ENCODE measurements at regions not wholly inside any gene's neighbourhood (a gene's known extent, or its start where the extent isn't known, plus 50 kb on each side); places are given as distances from the start of the nearest gene placed in this dataset.
A peak's percentile ranks its signal among the peaks of the same experiment; 100 is the strongest.

DNA sequence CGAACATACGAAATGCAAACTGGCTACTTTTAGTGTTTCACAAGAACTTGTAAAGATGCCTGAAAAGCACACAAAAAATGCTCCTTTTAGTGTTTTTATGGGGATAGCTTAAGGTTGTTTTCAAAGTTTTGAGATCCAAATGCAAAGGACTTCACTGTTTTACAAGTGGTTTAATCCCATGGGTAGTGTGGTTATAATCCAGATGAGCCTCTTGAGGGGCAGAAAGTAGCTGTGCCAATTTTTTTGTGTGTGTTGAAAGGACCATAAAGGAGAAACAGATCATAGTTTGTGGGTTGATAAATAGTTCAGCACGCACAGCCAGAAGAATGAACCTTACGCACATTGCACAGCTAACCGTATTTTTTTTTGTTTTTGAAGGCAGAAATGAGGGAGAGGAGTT lies 126.9 kb upstream of the GIMD1 start:
- peaks cover 8% of the 10 kb centered on the region for H3K4me1 Mint-ChIP-seq
- DNase-seq (ENCODE audit: low spot score) (no peak), ATAC-seq (no peak)
- H3K9me3 Mint-ChIP-seq: peaks cover 2% of the 10 kb centered on the region; the same call in 1 of the 3 replicates
- peaks cover 5% of the 10 kb centered on the region; the same call in 1 of the 2 replicates for H3K9me2 ChIP-seq (ENCODE audit: insufficient read depth)
- H3K27ac ChIP-seq (ENCODE audit: low read depth): no peak overlapping the region
- H3K4me3 Mint-ChIP-seq: no peak overlapping the region
- H3K36me3 Mint-ChIP-seq (ENCODE audit: low read depth): no peaks in the 10 kb centered on the region
- peak overlapping the region; percentile 72; the same call in 1 of the 2 replicates for H2AFZ ChIP-seq
- no peaks in the 10 kb centered on the region for H3K27me3 Mint-ChIP-seq (ENCODE audit: insufficient read depth, low read depth, poor library complexity)
- no peaks in the 10 kb centered on the region for H4K20me1 ChIP-seq (replicated peaks; ENCODE audit: insufficient read depth)
- no peaks in the 10 kb centered on the region for H3K36me3 ChIP-seq (ENCODE audit: insufficient read depth)
- TF ChIP-seq, protein P1, sequence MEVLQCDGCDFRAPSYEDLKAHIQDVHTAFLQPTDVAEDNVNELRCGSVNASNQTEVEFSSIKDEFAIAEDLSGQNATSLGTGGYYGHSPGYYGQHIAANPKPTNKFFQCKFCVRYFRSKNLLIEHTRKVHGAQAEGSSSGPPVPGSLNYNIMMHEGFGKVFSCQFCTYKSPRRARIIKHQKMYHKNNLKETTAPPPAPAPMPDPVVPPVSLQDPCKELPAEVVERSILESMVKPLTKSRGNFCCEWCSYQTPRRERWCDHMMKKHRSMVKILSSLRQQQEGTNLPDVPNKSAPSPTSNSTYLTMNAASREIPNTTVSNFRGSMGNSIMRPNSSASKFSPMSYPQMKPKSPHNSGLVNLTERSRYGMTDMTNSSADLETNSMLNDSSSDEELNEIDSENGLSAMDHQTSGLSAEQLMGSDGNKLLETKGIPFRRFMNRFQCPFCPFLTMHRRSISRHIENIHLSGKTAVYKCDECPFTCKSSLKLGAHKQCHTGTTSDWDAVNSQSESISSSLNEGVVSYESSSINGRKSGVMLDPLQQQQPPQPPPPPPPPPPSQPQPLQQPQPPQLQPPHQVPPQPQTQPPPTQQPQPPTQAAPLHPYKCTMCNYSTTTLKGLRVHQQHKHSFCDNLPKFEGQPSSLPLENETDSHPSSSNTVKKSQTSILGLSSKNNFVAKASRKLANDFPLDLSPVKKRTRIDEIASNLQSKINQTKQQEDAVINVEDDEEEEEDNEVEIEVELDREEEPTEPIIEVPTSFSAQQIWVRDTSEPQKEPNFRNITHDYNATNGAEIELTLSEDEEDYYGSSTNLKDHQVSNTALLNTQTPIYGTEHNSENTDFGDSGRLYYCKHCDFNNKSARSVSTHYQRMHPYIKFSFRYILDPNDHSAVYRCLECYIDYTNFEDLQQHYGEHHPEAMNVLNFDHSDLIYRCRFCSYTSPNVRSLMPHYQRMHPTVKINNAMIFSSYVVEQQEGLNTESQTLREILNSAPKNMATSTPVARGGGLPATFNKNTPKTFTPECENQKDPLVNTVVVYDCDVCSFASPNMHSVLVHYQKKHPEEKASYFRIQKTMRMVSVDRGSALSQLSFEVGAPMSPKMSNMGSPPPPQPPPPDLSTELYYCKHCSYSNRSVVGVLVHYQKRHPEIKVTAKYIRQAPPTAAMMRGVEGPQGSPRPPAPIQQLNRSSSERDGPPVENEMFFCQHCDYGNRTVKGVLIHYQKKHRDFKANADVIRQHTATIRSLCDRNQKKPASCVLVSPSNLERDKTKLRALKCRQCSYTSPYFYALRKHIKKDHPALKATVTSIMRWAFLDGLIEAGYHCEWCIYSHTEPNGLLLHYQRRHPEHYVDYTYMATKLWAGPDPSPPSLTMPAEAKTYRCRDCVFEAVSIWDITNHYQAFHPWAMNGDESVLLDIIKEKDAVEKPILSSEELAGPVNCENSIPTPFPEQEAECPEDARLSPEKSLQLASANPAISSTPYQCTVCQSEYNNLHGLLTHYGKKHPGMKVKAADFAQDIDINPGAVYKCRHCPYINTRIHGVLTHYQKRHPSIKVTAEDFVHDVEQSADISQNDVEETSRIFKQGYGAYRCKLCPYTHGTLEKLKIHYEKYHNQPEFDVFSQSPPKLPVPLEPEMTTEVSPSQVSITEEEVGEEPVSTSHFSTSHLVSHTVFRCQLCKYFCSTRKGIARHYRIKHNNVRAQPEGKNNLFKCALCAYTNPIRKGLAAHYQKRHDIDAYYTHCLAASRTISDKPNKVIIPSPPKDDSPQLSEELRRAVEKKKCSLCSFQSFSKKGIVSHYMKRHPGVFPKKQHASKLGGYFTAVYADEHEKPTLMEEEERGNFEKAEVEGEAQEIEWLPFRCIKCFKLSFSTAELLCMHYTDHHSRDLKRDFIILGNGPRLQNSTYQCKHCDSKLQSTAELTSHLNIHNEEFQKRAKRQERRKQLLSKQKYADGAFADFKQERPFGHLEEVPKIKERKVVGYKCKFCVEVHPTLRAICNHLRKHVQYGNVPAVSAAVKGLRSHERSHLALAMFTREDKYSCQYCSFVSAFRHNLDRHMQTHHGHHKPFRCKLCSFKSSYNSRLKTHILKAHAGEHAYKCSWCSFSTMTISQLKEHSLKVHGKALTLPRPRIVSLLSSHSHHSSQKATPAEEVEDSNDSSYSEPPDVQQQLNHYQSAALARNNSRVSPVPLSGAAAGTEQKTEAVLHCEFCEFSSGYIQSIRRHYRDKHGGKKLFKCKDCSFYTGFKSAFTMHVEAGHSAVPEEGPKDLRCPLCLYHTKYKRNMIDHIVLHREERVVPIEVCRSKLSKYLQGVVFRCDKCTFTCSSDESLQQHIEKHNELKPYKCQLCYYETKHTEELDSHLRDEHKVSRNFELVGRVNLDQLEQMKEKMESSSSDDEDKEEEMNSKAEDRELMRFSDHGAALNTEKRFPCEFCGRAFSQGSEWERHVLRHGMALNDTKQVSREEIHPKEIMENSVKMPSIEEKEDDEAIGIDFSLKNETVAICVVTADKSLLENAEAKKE (CRISPR knock-in tag; IDR thresholded peaks at IDR 0.05): no peak
- TF ChIP-seq POLR2AphosphoS5 (IDR thresholded peaks at IDR 0.05; ENCODE audit: low read depth) (no peak), EZH2 (IDR thresholded peaks at IDR 0.05; ENCODE audit: low read depth, unreplicated experiment) (no peak), ZNF114 (CRISPR knock-in tag; IDR thresholded peaks at IDR 0.05) (no peak), JUNB (IDR thresholded peaks at IDR 0.05; ENCODE audit: unreplicated experiment) (no peak), CREB1 (CRISPR knock-in tag; IDR thresholded peaks at IDR 0.05; ENCODE audit: low read depth) (no peak), ZNF331 (CRISPR knock-in tag; IDR thresholded peaks at IDR 0.05; ENCODE audit: low read depth) (no peak), STAT1 (IDR thresholded peaks at IDR 0.05; ENCODE audit: unreplicated experiment) (no peak), EZH2phosphoT487 (IDR thresholded peaks at IDR 0.05; ENCODE audit: unreplicated experiment) (no peak), NANOG (IDR thresholded peaks at IDR 0.05; ENCODE audit: borderline replicate concordance) (no peak)
- TF ChIP-seq, protein P2, sequence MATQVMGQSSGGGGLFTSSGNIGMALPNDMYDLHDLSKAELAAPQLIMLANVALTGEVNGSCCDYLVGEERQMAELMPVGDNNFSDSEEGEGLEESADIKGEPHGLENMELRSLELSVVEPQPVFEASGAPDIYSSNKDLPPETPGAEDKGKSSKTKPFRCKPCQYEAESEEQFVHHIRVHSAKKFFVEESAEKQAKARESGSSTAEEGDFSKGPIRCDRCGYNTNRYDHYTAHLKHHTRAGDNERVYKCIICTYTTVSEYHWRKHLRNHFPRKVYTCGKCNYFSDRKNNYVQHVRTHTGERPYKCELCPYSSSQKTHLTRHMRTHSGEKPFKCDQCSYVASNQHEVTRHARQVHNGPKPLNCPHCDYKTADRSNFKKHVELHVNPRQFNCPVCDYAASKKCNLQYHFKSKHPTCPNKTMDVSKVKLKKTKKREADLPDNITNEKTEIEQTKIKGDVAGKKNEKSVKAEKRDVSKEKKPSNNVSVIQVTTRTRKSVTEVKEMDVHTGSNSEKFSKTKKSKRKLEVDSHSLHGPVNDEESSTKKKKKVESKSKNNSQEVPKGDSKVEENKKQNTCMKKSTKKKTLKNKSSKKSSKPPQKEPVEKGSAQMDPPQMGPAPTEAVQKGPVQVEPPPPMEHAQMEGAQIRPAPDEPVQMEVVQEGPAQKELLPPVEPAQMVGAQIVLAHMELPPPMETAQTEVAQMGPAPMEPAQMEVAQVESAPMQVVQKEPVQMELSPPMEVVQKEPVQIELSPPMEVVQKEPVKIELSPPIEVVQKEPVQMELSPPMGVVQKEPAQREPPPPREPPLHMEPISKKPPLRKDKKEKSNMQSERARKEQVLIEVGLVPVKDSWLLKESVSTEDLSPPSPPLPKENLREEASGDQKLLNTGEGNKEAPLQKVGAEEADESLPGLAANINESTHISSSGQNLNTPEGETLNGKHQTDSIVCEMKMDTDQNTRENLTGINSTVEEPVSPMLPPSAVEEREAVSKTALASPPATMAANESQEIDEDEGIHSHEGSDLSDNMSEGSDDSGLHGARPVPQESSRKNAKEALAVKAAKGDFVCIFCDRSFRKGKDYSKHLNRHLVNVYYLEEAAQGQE (IDR thresholded peaks at IDR 0.05; ENCODE audit: unreplicated experiment): no peak
- TF ChIP-seq, protein P3, sequence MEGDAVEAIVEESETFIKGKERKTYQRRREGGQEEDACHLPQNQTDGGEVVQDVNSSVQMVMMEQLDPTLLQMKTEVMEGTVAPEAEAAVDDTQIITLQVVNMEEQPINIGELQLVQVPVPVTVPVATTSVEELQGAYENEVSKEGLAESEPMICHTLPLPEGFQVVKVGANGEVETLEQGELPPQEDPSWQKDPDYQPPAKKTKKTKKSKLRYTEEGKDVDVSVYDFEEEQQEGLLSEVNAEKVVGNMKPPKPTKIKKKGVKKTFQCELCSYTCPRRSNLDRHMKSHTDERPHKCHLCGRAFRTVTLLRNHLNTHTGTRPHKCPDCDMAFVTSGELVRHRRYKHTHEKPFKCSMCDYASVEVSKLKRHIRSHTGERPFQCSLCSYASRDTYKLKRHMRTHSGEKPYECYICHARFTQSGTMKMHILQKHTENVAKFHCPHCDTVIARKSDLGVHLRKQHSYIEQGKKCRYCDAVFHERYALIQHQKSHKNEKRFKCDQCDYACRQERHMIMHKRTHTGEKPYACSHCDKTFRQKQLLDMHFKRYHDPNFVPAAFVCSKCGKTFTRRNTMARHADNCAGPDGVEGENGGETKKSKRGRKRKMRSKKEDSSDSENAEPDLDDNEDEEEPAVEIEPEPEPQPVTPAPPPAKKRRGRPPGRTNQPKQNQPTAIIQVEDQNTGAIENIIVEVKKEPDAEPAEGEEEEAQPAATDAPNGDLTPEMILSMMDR (conservative IDR thresholded peaks at IDR 0.05; ENCODE audit: low read depth in 2 of 2): no peak
- TF ChIP-seq, protein P4, sequence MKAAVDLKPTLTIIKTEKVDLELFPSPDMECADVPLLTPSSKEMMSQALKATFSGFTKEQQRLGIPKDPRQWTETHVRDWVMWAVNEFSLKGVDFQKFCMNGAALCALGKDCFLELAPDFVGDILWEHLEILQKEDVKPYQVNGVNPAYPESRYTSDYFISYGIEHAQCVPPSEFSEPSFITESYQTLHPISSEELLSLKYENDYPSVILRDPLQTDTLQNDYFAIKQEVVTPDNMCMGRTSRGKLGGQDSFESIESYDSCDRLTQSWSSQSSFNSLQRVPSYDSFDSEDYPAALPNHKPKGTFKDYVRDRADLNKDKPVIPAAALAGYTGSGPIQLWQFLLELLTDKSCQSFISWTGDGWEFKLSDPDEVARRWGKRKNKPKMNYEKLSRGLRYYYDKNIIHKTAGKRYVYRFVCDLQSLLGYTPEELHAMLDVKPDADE (IDR thresholded peaks at IDR 0.05): no peak
- H3K4me2 ChIP-seq: no peak overlapping the region
- no peaks in the 10 kb centered on the region for H3F3A ChIP-seq (replicated peaks; ENCODE audit: low read depth)
- H3K79me2 ChIP-seq (replicated peaks; ENCODE audit: insufficient read depth): no peaks in the 10 kb centered on the region
- no peaks in the 10 kb centered on the region for H3K4me1 ChIP-seq (ENCODE audit: insufficient read depth)
- H3K4me3 ChIP-seq: no peak overlapping the region
- H3K27ac Mint-ChIP-seq: no peak overlapping the region
- no peaks in the 10 kb centered on the region for H3K27me3 ChIP-seq (ENCODE audit: insufficient read depth)

Data from GM23338 (cell line).